NCI-H345 (cell line): ENCODE measurements at regions not wholly inside any gene's neighbourhood (a gene's known extent, or its start where the extent isn't known, plus 50 kb on each side); places are given as distances from the start of the nearest gene placed in this dataset.
"Not testable (repeated sequence)": the region's sequence is repeated elsewhere in the genome, so short reads cannot be mapped to it uniquely, and the experiment has no call there.

Experiments
- DNase-seq: peaks from one replicate; lab custom pipeline; 2025; lab: John Stamatoyannopoulos, UW

- DNase-seq = no peak
Observed at GRCh38 chr1:38667626-38668025, 191.9 kb downstream of the RRAGC start.

GRCh38 chr1:38662126-38662525, 197.4 kb downstream of the RRAGC start:
- DNase-seq = no peak

DNA sequence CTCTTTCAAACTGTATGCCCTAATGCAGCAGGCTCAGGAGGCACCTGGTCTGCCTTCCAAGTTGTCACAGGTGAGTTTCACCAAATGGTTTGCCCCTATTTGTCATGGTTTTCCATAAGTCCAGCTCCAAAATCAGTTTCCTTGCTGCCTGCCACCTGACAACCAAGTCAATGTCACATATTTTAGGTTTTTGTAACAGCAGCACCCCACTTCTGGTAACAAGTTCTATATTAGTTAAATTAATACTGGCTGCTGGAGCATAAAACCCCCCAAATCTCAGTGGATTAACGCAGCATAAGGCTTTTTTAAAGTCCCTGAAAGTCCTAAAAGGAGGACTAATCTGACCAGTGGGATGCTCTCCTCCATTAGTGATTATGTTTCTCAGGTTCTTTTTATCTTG, 200.7 kb downstream of the RRAGC start:
- DNase-seq = no peak

- no peak for DNase-seq
Observed at GRCh38 chr1:38657873-38658272, 201.7 kb downstream of the RRAGC start.

DNA sequence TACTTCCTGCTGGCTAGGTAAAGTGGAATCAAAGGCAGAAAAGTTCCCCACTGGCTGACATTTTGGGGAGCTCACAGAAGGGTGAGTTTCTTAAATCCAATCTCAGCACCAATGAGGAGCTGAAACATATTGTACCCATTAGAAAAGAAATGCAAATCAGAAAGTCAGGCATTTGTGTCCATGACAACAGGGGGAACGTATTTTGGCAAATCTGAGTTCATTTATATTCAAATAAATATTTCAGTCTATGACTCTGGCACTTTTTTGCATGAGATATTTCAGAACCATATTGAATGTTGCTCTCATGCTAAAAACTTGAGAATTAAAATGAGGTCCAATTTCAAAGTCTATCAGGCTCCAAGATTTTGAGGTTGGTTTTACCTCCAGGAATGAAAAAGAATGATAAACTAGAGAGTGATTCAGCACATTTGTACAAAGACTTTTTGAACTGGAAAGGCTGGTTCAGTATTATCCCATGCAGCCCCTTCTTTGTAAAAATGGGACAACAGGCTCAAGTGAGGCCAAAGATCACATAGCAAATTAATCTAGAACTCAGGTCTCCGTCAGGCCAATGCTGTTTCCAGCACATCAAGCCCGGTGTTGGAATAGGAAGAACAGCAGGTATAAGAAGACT, 202.2 kb downstream of the RRAGC start:
- DNase-seq = no peak

DNA sequence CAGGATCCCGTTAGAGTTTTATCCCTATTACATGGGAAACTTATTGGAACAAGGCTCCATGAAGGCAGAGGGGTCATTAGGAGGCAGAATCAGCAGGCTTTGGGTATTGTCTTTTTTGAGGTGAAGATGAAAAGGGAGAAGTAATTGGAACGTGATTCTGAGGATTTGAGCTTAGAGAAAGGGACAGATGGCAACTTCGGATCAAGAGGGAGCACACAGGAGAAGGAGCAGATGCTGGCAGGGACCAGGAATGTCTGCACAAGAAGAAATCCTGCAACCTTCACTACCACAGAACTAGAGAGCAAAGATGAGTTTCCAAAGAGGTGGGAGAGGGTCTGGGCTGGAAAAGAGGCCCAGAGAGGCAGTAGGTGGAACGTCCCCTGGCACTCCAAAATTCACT, 202.8 kb downstream of the RRAGC start:
- DNase-seq = no peak

- DNase-seq = no peak
Observed at GRCh38 chr1:38652217-38652616, 207.4 kb downstream of the RRAGC start.

DNA sequence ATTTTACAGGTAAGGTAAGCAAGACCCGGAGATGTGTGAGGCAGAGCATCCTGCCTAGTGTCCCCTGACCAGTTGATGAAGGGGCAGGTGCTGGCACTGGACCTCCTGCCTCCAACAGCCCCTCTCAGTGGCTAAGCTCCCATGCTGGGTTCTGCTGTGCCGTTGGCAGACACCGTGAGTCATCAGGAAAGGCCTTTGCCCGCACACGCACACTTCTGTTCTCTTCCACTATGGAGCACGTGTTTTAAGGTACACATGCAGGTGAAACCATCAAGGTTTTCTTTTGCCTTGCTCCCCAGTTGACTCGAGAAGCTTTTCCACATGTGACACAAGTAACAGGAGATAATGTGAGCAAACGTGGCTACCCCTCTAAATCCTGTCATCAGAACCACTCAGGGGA, 207.9 kb downstream of the RRAGC start:
- no peak for DNase-seq

GRCh38 chr1:38648417-38648816, 211.2 kb downstream of the RRAGC start:
- no peak for DNase-seq

DNA sequence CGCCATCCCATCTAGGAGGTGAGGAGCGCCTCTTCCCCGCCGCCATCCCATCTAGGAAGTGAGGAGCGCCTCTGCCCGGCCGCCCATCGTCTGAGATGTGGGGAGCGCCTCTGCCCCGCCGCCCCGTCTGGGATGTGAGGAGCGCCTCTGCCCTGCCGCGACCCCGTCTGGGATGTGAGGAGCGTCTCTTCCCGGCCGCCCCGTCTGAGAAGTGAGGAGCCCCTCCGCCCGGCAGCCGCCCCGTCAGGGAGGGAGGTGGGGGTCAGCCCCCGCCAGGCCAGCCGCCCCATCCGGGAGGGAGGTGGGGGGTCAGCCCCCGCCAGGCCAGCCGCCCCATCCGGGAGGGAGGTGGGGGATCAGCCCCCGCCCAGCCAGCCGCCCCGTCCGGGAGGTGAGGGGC, 212.2 kb downstream of the RRAGC start:
- not testable (repeated sequence) for DNase-seq

- no peak for DNase-seq
Observed at GRCh38 chr1:38644092-38644491, 215.5 kb downstream of the RRAGC start.

- DNase-seq = no peak
Observed at GRCh38 chr1:38641661-38642060, 217.9 kb downstream of the RRAGC start.

- DNase-seq = no peak
Observed at GRCh38 chr1:38640371-38640770, 219.2 kb downstream of the RRAGC start.

GRCh38 chr1:38628241-38628640, 231.3 kb downstream of the RRAGC start:
- DNase-seq = no peak

DNA sequence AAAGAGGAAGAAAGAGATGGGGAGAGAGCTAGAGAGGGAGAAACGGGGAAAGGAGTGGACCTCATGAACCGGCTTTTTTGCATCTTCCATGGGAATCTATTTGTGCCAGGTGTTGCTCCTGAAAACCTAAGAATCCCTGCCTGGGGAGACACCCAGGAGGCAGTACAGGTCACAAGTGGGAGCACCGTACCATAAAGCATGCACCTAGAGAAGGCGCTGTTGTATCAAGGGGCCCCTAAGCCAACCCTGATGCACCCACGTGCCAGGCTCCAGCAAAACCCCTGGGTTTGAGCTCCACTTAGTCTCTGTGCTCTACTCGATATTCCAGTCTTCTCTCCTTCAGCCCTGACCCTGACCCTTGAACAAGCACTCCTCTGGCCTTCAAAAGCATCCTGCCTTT, 233.6 kb downstream of the RRAGC start:
- DNase-seq = no peak

- no peak for DNase-seq
Observed at GRCh38 chr1:38624336-38625039, 235.1 kb downstream of the RRAGC start.

DNA sequence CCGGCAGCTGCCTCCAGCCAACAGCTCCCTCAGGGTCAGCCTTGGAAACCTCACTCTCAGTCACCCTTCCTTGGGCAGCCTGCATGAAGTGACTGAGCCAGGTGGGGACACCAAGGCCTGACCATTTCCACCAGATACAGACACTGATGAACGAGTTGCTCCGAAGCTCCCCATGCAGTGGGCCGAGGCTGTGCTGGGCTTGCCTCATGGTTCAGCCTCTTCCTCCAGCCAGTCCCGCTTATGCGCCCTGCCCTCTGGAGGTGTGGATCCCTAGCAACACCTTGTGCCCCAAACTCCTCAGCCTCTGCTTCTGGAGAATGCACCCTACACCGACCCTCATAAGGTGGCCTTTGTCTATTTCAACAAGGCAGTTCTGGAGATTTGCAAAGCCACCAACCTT, 236.0 kb downstream of the RRAGC start:
- no peak for DNase-seq

DNA sequence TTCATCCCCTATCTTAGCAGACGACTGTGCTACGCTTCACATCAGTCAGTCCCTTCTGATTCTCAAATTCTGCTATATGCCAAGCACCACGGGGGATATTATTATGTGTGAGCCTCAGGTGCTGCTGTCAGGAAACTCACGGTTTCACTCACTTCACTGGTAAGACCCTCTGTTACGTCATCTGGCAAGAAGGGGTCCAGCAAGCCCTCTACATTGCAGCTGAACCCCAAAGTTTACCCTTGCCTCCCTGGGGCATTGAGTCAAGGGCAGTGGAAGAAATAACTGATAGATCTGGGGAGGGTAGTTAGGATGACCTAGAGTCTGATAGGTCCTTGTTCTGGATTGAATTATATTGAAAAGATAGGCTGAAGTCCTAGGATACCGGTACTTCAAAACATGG, 237.4 kb downstream of the RRAGC start:
- no peak for DNase-seq

DNA sequence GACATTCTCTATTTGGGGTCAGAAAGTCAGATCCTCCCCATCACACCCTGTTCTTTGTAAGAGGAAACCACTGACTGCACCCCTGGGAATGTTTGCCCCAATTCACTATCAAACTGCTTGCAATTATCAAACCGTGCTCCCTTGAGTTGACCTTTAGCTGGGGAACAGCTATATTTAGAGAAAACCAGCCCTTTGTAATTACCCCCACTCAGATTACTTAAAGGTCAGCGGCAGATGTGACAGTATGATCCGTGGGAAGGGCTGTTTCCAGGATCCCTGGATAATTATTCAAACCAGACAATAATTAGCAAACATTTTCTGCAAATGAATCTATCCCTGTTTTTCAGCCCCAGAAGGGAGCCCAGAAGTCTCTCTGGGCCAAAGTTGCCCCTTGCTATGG, 242.7 kb downstream of the RRAGC start:
- DNase-seq = no peak

- DNase-seq = no peak
Observed at GRCh38 chr1:38615680-38616079, 243.9 kb downstream of the RRAGC start.

- no peak for DNase-seq
Observed at GRCh38 chr1:38614861-38615260, 244.7 kb downstream of the RRAGC start.

GRCh38 chr1:38613996-38614395, 245.6 kb downstream of the RRAGC start:
- DNase-seq = no peak

GRCh38 chr1:38612951-38613350, 246.6 kb downstream of the RRAGC start:
- no peak for DNase-seq

DNA sequence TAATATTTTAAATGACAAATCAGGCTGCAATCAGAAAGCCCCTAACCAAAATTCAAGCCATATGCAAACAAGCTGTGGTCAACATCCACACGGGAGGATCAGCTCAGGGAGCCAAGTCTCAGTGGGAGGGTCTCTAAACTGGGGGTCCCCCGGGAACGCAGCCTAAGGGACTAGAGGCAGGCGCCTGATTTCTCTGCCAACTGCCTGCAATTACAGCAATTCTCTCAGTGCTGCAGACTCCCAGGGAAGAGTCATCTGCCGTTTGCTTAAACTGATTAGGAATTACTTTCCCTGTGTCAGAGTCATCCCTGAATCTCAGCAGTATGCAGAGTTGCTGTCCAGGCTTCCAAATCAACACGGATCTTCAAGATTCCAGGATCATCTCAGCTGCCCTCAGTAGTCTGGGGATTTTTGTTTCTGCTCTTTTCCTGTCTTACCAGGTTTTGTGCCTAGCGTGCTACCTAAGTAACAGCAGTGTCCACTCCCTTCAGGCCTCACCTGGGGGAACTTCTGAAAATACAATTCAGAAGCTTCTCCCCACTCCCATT, 247.8 kb downstream of the RRAGC start:
- DNase-seq = no peak
